Testis (tissue), 2 donors: ENCODE measurements at regions not wholly inside any gene's neighbourhood (a gene's known extent, or its start where the extent isn't known, plus 50 kb on each side); places are given as distances from the start of the nearest gene placed in this dataset.

Experiments used
- DNase-seq: peaks from one replicate; pipeline ENCODE4 v3.0.0-alpha.2; 2019
- H3K27ac ChIP-seq, 2 donors: fragments of 200-600 bp; sonication (generic); one replicate each; pipeline ENCODE4 v1.5.1; 2019
- H3K27me3 ChIP-seq: fragments of 200-600 bp; sonication (generic); one replicate; pipeline ENCODE4 v1.5.1; 2019
- H3K36me3 ChIP-seq: fragments of 200-600 bp; sonication (generic); one replicate; pipeline ENCODE4 v1.5.1; 2017; ENCODE audit warnings: low read depth; ENCODE audit errors: missing control alignments
- H3K4me1 ChIP-seq: fragments of 200-600 bp; sonication (generic); one replicate; pipeline ENCODE4 v1.5.1; 2019
- H3K4me3 ChIP-seq, 2 donors: fragments of 200-600 bp; sonication (generic); one replicate each; pipeline ENCODE4 v1.5.1; 2017 to 2019
- H3K9me3 ChIP-seq: fragments of 200-600 bp; sonication (generic); one replicate; pipeline ENCODE4 v1.5.1; 2017
- POLR2A ChIP-seq: fragments of 450-650 bp; IDR thresholded peaks from one replicate; pipeline ENCODE4 v1.6.1; 2017; ENCODE audit warnings: antibody characterized with exemption, mild to moderate bottlenecking, moderate library complexity
- WGBS, 2 donors: methylation state at CpG; one replicate each; pipeline ENCODE4 v1.1.5; 2018; 5-methylcytosine and 5-hydroxymethylcytosine counted together
- intact Hi-C: fragments of 100-400 bp; cut with DNase I; formaldehyde crosslinking; loops from one replicate; pipeline ENCODE4 v1.15.1; 2023; ENCODE audit warnings: low total_unique reads
- TF ChIP-seq, protein P1 (sequence below), 3 experiments: fragments of 450-650 bp in 2 of 3; fragments of 200-600 bp in 1 of 3; sonication (generic) in 1 of 3; IDR thresholded peaks; one replicate each; pipeline ENCODE4 v1.5.1; 2016 to 2019; ENCODE audit warnings: antibody characterized with exemption in 3 of 3, mild to moderate bottlenecking in 2 of 3, moderate library complexity in 1 of 3

DNA sequence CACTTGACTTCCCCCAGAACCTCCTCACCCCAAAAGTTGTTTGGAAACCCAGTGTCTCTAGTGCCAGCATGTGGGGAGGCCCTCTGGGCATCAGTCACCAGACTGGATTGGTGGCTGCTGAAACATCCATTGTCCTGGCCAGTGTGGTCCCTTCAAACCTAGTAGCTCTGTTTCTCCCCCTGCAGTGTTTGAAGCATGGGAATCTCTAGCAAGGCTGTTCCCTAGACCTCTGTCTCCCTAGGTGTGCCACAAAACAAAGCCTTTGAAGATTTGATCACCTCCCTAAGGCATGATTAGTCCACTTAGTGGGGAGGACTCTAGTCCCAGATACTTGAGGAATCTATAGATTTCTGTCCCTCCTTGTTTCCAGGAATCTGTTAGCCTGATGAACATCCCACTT, 60.3 kb downstream of the ARF6 start:
- Histone ChIP-seq H3K9me3 (no peaks in the 10 kb centered on the region), H3K36me3 (no peaks in the 10 kb centered on the region), H3K27me3 (no peaks in the 10 kb centered on the region), H3K4me1 (no peaks in the 10 kb centered on the region), H3K27ac (no peak overlapping the region), H3K4me3 (no peak overlapping the region)
- intact Hi-C loops: no loop called here
- no peak for DNase-seq
- no peak for TF ChIP-seq POLR2A
- TF ChIP-seq, protein P1, sequence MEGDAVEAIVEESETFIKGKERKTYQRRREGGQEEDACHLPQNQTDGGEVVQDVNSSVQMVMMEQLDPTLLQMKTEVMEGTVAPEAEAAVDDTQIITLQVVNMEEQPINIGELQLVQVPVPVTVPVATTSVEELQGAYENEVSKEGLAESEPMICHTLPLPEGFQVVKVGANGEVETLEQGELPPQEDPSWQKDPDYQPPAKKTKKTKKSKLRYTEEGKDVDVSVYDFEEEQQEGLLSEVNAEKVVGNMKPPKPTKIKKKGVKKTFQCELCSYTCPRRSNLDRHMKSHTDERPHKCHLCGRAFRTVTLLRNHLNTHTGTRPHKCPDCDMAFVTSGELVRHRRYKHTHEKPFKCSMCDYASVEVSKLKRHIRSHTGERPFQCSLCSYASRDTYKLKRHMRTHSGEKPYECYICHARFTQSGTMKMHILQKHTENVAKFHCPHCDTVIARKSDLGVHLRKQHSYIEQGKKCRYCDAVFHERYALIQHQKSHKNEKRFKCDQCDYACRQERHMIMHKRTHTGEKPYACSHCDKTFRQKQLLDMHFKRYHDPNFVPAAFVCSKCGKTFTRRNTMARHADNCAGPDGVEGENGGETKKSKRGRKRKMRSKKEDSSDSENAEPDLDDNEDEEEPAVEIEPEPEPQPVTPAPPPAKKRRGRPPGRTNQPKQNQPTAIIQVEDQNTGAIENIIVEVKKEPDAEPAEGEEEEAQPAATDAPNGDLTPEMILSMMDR (IDR thresholded peaks at IDR 0.05): no peak

DNA sequence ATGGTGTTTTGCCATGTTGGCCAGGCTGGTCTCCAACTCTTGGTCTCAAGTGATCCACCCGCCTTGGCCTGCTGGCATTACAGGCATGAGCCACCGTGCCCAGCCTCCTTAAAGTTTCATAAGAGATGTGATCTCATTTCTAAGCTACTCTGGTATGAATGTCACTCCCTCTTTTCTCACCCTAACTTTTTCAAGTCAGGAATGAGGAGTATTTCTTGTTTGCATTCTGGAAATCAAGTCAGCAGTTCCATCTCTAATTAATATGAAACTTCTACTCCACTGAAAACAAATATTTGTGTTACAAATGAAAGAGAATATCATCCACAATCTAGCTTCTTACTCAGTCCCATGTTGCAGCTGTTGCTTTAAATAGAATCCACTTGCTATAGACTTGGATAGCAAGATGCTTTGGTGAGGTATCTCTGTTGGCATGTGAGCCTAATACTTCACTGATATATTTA, 61.3 kb downstream of the ARF6 start:
- intact Hi-C loops: no loop called here
- no peak overlapping the region for H3K4me3 ChIP-seq
- H3K27me3 ChIP-seq: no peaks in the 10 kb centered on the region
- TF ChIP-seq POLR2A: no peak
- TF ChIP-seq, protein P1 (IDR thresholded peaks at IDR 0.05): no peak
- 90 to 93% methylated on average over 2 of the region's 2 CpGs for WGBS, 2 donors
- no peaks in the 10 kb centered on the region for H3K4me1 ChIP-seq
- H3K27ac ChIP-seq: no peak overlapping the region
- H3K9me3 ChIP-seq: no peaks in the 10 kb centered on the region
- H3K36me3 ChIP-seq: no peaks in the 10 kb centered on the region
- no peak for DNase-seq

DNA sequence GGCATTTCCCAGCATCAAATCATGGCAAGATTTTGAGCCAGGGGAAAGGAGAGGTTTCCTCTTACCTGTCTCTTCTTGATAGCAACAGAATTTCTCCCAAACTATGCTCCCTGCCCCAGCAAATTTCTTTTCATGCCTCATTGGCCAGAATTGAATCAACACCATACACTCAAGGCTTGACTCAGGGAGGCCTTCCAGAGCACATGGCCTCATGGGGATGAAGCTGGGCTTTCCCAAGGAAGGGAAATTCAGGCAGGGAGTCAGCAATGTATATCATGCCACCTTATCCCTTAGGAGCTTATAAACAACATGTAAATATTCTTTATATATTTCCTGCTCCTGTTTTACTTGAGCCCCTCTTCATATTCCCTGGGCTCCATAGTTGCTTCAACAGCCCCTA, 62.1 kb downstream of the ARF6 start:
- DNase-seq: no peak
- intact Hi-C loops: no loop called here
- Histone ChIP-seq H3K36me3 (no peaks in the 10 kb centered on the region), H3K27ac (no peak overlapping the region), H3K9me3 (no peaks in the 10 kb centered on the region), H3K4me3 (no peak overlapping the region), H3K27me3 (no peaks in the 10 kb centered on the region), H3K4me1 (no peaks in the 10 kb centered on the region)
- TF ChIP-seq, protein P1 (IDR thresholded peaks at IDR 0.05): no peak
- no peak for TF ChIP-seq POLR2A

DNA sequence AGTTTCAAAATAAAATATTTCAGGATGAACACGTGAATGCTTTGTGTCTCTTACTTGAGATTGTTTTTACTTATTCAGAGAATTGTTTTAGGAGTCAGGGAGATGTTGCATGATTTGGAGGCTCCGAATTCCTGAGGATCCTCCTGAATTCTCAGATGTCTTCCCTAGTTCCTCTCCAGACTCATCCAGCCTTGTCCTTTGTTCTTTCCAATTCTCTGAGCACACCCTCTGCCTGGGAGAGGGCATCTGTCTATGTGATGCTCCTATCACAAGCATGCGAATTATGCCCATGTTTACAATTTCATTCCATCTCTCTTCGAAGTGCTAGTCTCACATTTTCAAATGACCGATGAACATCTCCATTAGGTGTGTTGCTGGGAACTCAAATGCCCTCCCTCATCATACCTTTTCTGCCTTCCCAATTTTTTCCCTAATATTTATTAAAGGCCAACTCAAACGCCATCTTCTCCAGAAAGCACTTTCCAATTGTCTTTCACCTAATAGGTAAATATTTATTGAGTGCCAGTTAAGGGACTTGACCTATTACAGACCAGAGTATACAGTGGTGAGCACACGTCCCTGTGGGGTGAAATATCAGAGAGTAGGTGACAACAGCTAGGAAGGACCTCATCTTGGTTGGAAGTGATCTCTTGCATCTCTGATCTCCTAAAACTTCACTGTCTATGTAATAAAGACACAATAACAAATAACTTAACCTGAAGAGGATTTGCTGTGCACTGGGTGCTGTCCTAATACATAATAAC, 64.4 kb downstream of the ARF6 start:
- intact Hi-C loops: no loop called here
- H3K4me3 ChIP-seq: no peak overlapping the region
- DNase-seq: no peak
- no peak overlapping the region for H3K27ac ChIP-seq
- no peaks in the 10 kb centered on the region for H3K4me1 ChIP-seq
- 84 to 89% methylated on average over 7 of the region's 7 CpGs for WGBS, 2 donors
- H3K36me3 ChIP-seq: no peaks in the 10 kb centered on the region
- H3K9me3 ChIP-seq: no peaks in the 10 kb centered on the region
- no peak for TF ChIP-seq POLR2A
- TF ChIP-seq, protein P1 (IDR thresholded peaks at IDR 0.05): no peak
- no peaks in the 10 kb centered on the region for H3K27me3 ChIP-seq

DNA sequence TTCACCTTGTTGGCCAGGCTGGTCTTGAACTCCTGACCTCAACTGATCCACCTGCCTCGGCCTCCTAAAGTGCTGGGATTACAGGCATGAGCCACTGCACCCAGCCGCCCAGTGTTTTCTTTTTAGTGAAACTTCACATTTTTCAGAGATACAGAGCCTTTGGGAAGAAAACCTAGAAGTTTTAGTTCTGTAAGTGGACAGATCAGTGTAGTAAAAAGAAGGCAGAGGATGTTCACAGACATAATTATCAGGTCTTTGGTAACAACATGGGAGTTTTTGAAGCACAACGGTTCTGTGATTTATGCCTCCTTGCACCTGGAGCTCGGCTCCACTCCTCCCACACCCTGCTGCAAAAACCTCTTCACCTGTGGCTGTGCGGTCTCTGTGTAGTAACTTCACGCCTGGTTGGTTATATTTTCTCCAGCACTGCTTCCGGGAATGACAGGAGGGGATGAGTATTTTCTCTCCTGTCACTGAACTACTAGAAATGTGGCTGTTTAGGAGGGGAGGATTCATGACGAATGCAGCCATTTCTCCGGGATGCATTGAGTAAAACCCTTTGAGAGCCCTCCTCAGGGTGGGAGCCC, 67.0 kb downstream of the ARF6 start:
- TF ChIP-seq POLR2A: no peak
- TF ChIP-seq, protein P1 (IDR thresholded peaks at IDR 0.05): no peak
- H3K4me1 ChIP-seq: no peaks in the 10 kb centered on the region
- no peak for DNase-seq
- intact Hi-C loops: no loop called here
- H3K36me3 ChIP-seq: no peaks in the 10 kb centered on the region
- H3K4me3 ChIP-seq: no peak overlapping the region
- WGBS, 2 donors: 44 to 62% methylated on average over 9 of the region's 9 CpGs
- H3K27me3 ChIP-seq: no peaks in the 10 kb centered on the region
- no peaks in the 10 kb centered on the region for H3K9me3 ChIP-seq
- H3K27ac ChIP-seq: no peak overlapping the region
